LHCN-M2 (cell line): ENCODE measurements at regions not wholly inside any gene's neighbourhood (a gene's known extent, or its start where the extent isn't known, plus 50 kb on each side); places are given as distances from the start of the nearest gene placed in this dataset.
"Not testable (repeated sequence)": the region's sequence is repeated elsewhere in the genome, so short reads cannot be mapped to it uniquely, and the experiment has no call there.

ENCODE experiments used
- DNase-seq: peaks from one replicate; pipeline ENCODE4 v3.0.0-alpha.2; 2012; ENCODE audit warnings: low read depth

GRCh38 chr6:22135395-22135794 lies 161.4 kb downstream of the PRL start:
- no peak for DNase-seq

GRCh38 chr6:22140736-22141135 lies 156.1 kb downstream of the PRL start:
- DNase-seq, result not testable (repeated sequence)

- peak; percentile 61 for DNase-seq
Observed at GRCh38 chr6:22141241-22141745, 155.5 kb downstream of the PRL start.

- DNase-seq, result no peak
Observed at GRCh38 chr6:22142856-22143255, 154.0 kb downstream of the PRL start.

- no peak for DNase-seq
Observed at GRCh38 chr6:22145376-22145775, 151.5 kb downstream of the PRL start.

GRCh38 chr6:22145823-22146677 lies 150.8 kb downstream of the PRL start:
- peak; percentile 88 for DNase-seq

GRCh38 chr6:22146678-22146930 lies 150.2 kb downstream of the PRL start:
- DNase-seq, result peak; percentile 18

GRCh38 chr6:22146931-22147701 lies 149.7 kb downstream of the PRL start:
- DNase-seq, result peak; percentile 55

GRCh38 chr6:22147921-22148776 lies 148.7 kb downstream of the PRL start:
- DNase-seq, result peak; percentile 98

- peak; percentile 72 for DNase-seq
Observed at GRCh38 chr6:22149096-22149495, 147.7 kb downstream of the PRL start.

- DNase-seq, result peak; percentile 78
Observed at GRCh38 chr6:22149501-22150367, 147.1 kb downstream of the PRL start.

GRCh38 chr6:22150368-22151035 lies 146.3 kb downstream of the PRL start:
- DNase-seq, result no peak

- no peak for DNase-seq
Observed at GRCh38 chr6:22151892-22152291, 144.9 kb downstream of the PRL start.

GRCh38 chr6:22152841-22153240 lies 144.0 kb downstream of the PRL start:
- no peak for DNase-seq

- DNase-seq, result peak; percentile 42
Observed at GRCh38 chr6:22153384-22154158, 143.3 kb downstream of the PRL start.

GRCh38 chr6:22155551-22155950 lies 141.3 kb downstream of the PRL start:
- no peak for DNase-seq

GRCh38 chr6:22157233-22157632 lies 139.6 kb downstream of the PRL start:
- no peak for DNase-seq

GRCh38 chr6:22164236-22164635 lies 132.6 kb downstream of the PRL start:
- no peak for DNase-seq

- not testable (repeated sequence) for DNase-seq
Observed at GRCh38 chr6:22171006-22171405, 125.8 kb downstream of the PRL start.

- DNase-seq, result not testable (repeated sequence)
Observed at GRCh38 chr6:22171885-22172284, 125.0 kb downstream of the PRL start.
